Osteoblast (primary cell): ENCODE measurements at regions not wholly inside any gene's neighbourhood (a gene's known extent, or its start where the extent isn't known, plus 50 kb on each side); places are given as distances from the start of the nearest gene placed in this dataset.

ENCODE experiments used
- DNase-seq: peaks from one replicate; pipeline ENCODE4 v3.0.0; 2011; ENCODE audit warnings: low spot score, mixed read lengths; ENCODE audit not compliant: insufficient read length; ENCODE audit errors: missing footprints
- H2AFZ ChIP-seq: 2 replicates; pipeline ENCODE4 v1.6.0; 2011; ENCODE audit warnings: mild to moderate bottlenecking, low read length
- H3K27ac ChIP-seq: 2 replicates; pipeline ENCODE4 v1.5.1; 2011; ENCODE audit warnings: mild to moderate bottlenecking, low read depth, low read length, moderate library complexity
- H3K27me3 ChIP-seq: 2 replicates; pipeline ENCODE4 v1.6.0; 2012; ENCODE audit warnings: mild to moderate bottlenecking, control low read depth, inconsistent platforms, low read length, moderate library complexity; ENCODE audit not compliant: insufficient read depth
- H3K36me3 ChIP-seq: 2 replicates; pipeline ENCODE4 v1.5.1; 2011; ENCODE audit warnings: mild to moderate bottlenecking, low read length, control low read depth, moderate library complexity; ENCODE audit not compliant: insufficient read depth
- H3K4me1 ChIP-seq: 2 replicates; pipeline ENCODE4 v1.5.1; 2011; ENCODE audit warnings: mild to moderate bottlenecking, low read length, control low read depth, moderate library complexity; ENCODE audit not compliant: insufficient read depth
- H3K4me2 ChIP-seq: 2 replicates; pipeline ENCODE4 v1.6.0; 2011; ENCODE audit warnings: mild to moderate bottlenecking, low read length; ENCODE audit not compliant: insufficient read depth
- H3K4me3 ChIP-seq: fragments of 200-600 bp; sonication (generic); 3 replicates; pipeline ENCODE4 v1.5.1; 2012; ENCODE audit warnings: mild to moderate bottlenecking, low read length, inconsistent platforms; ENCODE audit not compliant: insufficient read depth
- H3K79me2 ChIP-seq: 2 replicates; pipeline ENCODE4 v1.6.0; 2012; ENCODE audit warnings: mild to moderate bottlenecking, low read length, control low read depth, inconsistent platforms; ENCODE audit not compliant: insufficient read depth
- H3K9me3 ChIP-seq: 2 replicates; pipeline ENCODE4 v1.5.1; 2011; ENCODE audit warnings: low read depth, low read length, control low read depth
- H4K20me1 ChIP-seq: 2 replicates; pipeline ENCODE4 v1.6.0; 2012; ENCODE audit warnings: mild to moderate bottlenecking, low read length, control low read depth; ENCODE audit not compliant: insufficient read depth
- CTCF ChIP-seq: IDR thresholded peaks from 2 replicates; pipeline ENCODE4 v1.5.1; 2011; ENCODE audit warnings: mild to moderate bottlenecking, low read depth, low read length, moderate library complexity; ENCODE audit errors: extremely low read depth

- Histone ChIP-seq H3K27me3 (no peaks in the 10 kb centered on the region), H2AFZ (no peak overlapping the region)
These were observed 178.0 kb downstream of the ACTL7B start for GRCh38 chr9:108677776-108678175.

GRCh38 chr9:108676355-108676754 is 179.4 kb downstream of the ACTL7B start:
- Histone ChIP-seq H2AFZ (no peak overlapping the region), H3K79me2 (no peaks in the 10 kb centered on the region), H3K27ac (no peak overlapping the region), H3K36me3 (no peaks in the 10 kb centered on the region), H4K20me1 (no peaks in the 10 kb centered on the region), H3K9me3 (no peaks in the 10 kb centered on the region), H3K4me1 (peaks cover 27% of the 10 kb centered on the region), H3K4me2 (no peak overlapping the region), H3K4me3 (no peak overlapping the region), H3K27me3 (no peaks in the 10 kb centered on the region)
- TF ChIP-seq CTCF, result no peak
- DNase-seq, result no peak

More at GRCh38 chr9:108677776-108678175, 178.0 kb downstream of the ACTL7B start:
- no peak for DNase-seq
- Histone ChIP-seq H3K36me3 (no peaks in the 10 kb centered on the region), H3K79me2 (no peaks in the 10 kb centered on the region), H3K4me3 (no peak overlapping the region), H4K20me1 (no peaks in the 10 kb centered on the region), H3K27ac (no peak overlapping the region), H3K4me2 (no peak overlapping the region), H3K4me1 (peaks cover 13% of the 10 kb centered on the region), H3K9me3 (no peaks in the 10 kb centered on the region)
- TF ChIP-seq CTCF, result no peak

- no peaks in the 10 kb centered on the region for H3K36me3 ChIP-seq
- H3K9me3 ChIP-seq, result no peaks in the 10 kb centered on the region
- H3K27me3 ChIP-seq, result no peaks in the 10 kb centered on the region
- H2AFZ ChIP-seq, result no peak overlapping the region
- no peaks in the 10 kb centered on the region for H4K20me1 ChIP-seq
- H3K27ac ChIP-seq, result no peak overlapping the region
- peaks cover 33% of the 10 kb centered on the region for H3K4me1 ChIP-seq
- TF ChIP-seq CTCF, result no peak
- no peak overlapping the region for H3K4me2 ChIP-seq
- H3K4me3 ChIP-seq, result no peak overlapping the region
- H3K79me2 ChIP-seq, result no peaks in the 10 kb centered on the region
- DNase-seq, result no peak
These were observed 180.1 kb downstream of the ACTL7B start for GRCh38 chr9:108675708-108676107.

GRCh38 chr9:108674766-108675530 is 180.8 kb downstream of the ACTL7B start:
- no peaks in the 10 kb centered on the region for H3K9me3 ChIP-seq
- TF ChIP-seq CTCF, result no peak
- H2AFZ ChIP-seq, result no peak overlapping the region
- H3K4me2 ChIP-seq, result no peak overlapping the region
- no peaks in the 10 kb centered on the region for H3K27me3 ChIP-seq
- no peaks in the 10 kb centered on the region for H4K20me1 ChIP-seq
- H3K79me2 ChIP-seq, result no peaks in the 10 kb centered on the region
- no peaks in the 10 kb centered on the region for H3K36me3 ChIP-seq
- no peak overlapping the region for H3K4me3 ChIP-seq
- peaks cover 33% of the 10 kb centered on the region for H3K4me1 ChIP-seq
- H3K27ac ChIP-seq, result no peak overlapping the region
- DNase-seq, result no peak
